WTC11 (cell line): ENCODE measurements at regions not wholly inside any gene's neighbourhood (a gene's known extent, or its start where the extent isn't known, plus 50 kb on each side); places are given as distances from the start of the nearest gene placed in this dataset.

ENCODE experiments used
- ATAC-seq: fragments of 200-7000 bp; cut with Tn5 transposase; 2 replicates; pipeline ENCODE4 v1.10.0; 2021; ENCODE audit warnings: mild to moderate bottlenecking, moderate library complexity
- CTCF ChIA-PET: fragments of 300-600 bp; sonication (Branson Sonifier 250); formaldehyde crosslinking; loops from one replicate; lab custom pipeline; 2021; ENCODE audit warnings: antibody characterized with exemption; lab: Charles Lee
- POLR2A ChIA-PET: fragments of 350-600 bp; sonication (Branson Sonifier 250); formaldehyde crosslinking; loops from one replicate; lab custom pipeline; 2021; ENCODE audit warnings: antibody characterized with exemption; lab: Charles Lee
- DNase-seq: peaks from one replicate; pipeline ENCODE4 v3.0.0; 2021; ENCODE audit warnings: low spot score
- H3K27ac Mint-ChIP-seq: 2 replicates; pipeline ENCODE4 v1.8.0; 2021; ENCODE audit warnings: mixed read lengths
- H3K27me3 Mint-ChIP-seq: 2 replicates; pipeline ENCODE4 v1.8.0; 2021; ENCODE audit warnings: low read depth, mild to moderate bottlenecking, moderate library complexity, mixed read lengths
- H3K36me3 Mint-ChIP-seq: 2 replicates; pipeline ENCODE4 v1.8.0; 2021; ENCODE audit warnings: mixed read lengths
- H3K4me1 Mint-ChIP-seq: 2 replicates; pipeline ENCODE4 v1.8.0; 2022; ENCODE audit warnings: mixed read lengths
- H3K4me3 Mint-ChIP-seq: 2 replicates; pipeline ENCODE4 v1.8.0; 2021; ENCODE audit warnings: mild to moderate bottlenecking, moderate library complexity, mixed read lengths
- H3K9me3 Mint-ChIP-seq: 2 replicates; pipeline ENCODE4 v1.8.0; 2021; ENCODE audit warnings: mixed read lengths
- ESRRA ChIP-seq: sonication (generic); formaldehyde crosslinking; IDR thresholded peaks from 2 replicates; pipeline ENCODE4 v1.8.1; 2022; ENCODE audit warnings: mild to moderate bottlenecking, missing genetic modification reagents, borderline replicate concordance
- FOXP1 ChIP-seq: sonication (generic); formaldehyde crosslinking; IDR thresholded peaks from 2 replicates; pipeline ENCODE4 v1.8.0; 2022; ENCODE audit warnings: missing genetic modification reagents, mild to moderate bottlenecking, moderate library complexity, borderline replicate concordance
- IRF2 ChIP-seq: sonication (generic); formaldehyde crosslinking; IDR thresholded peaks from 2 replicates; pipeline ENCODE4 v1.8.0; 2022; ENCODE audit warnings: low read depth, missing genetic modification reagents, borderline replicate concordance
- JAZF1 ChIP-seq: fragments of 250-450 bp; sonication (Bioruptor Pico); IDR thresholded peaks from 2 replicates; pipeline ENCODE4 v1.9.0; 2021; ENCODE audit warnings: moderate library complexity, mild to moderate bottlenecking, inconsistent platforms
- KAT7 ChIP-seq: sonication (generic); formaldehyde crosslinking; IDR thresholded peaks from 2 replicates; pipeline ENCODE4 v1.8.1; 2023; ENCODE audit warnings: missing genetic modification reagents, mild to moderate bottlenecking, borderline replicate concordance
- NFATC4 ChIP-seq: fragments of 250-450 bp; sonication (Bioruptor Pico); IDR thresholded peaks from 2 replicates; pipeline ENCODE4 v1.9.0; 2021; ENCODE audit warnings: mild to moderate bottlenecking
- NR1H2 ChIP-seq: sonication (generic); formaldehyde crosslinking; IDR thresholded peaks from 2 replicates; pipeline ENCODE4 v1.9.0; 2021; ENCODE audit warnings: mild to moderate bottlenecking, moderate library complexity, missing genetic modification reagents
- NR2C2 ChIP-seq: sonication (generic); formaldehyde crosslinking; IDR thresholded peaks from 2 replicates; pipeline ENCODE4 v1.8.0; 2022; ENCODE audit warnings: mild to moderate bottlenecking, missing genetic modification reagents
- PRRX2 ChIP-seq: fragments of 250-450 bp; sonication (Bioruptor Pico); IDR thresholded peaks from 2 replicates; pipeline ENCODE4 v1.8.0; 2021; ENCODE audit warnings: mild to moderate bottlenecking
- SMAD3 ChIP-seq: sonication (generic); formaldehyde crosslinking; IDR thresholded peaks from 2 replicates; pipeline ENCODE4 v1.8.0; 2022; ENCODE audit warnings: missing genetic modification reagents, mild to moderate bottlenecking, borderline replicate concordance
- SMAD4 ChIP-seq: sonication (generic); formaldehyde crosslinking; IDR thresholded peaks from 2 replicates; pipeline ENCODE4 v1.8.0; 2022; ENCODE audit warnings: mild to moderate bottlenecking, missing genetic modification reagents
- ZNF138 ChIP-seq: sonication (generic); formaldehyde crosslinking; conservative IDR thresholded peaks from 2 replicates; pipeline ENCODE4 v1.8.1; 2022; ENCODE audit warnings: mild to moderate bottlenecking, moderate library complexity, missing genetic modification reagents
- ZNF263 ChIP-seq: sonication (generic); formaldehyde crosslinking; IDR thresholded peaks from 2 replicates; pipeline ENCODE4 v1.8.1; 2022; ENCODE audit warnings: low read depth, mild to moderate bottlenecking, moderate library complexity, missing genetic modification reagents
- ZNF671 ChIP-seq: fragments of 250-450 bp; sonication (Bioruptor Pico); IDR thresholded peaks from 2 replicates; pipeline ENCODE4 v1.8.0; 2021; ENCODE audit warnings: mild to moderate bottlenecking
- TF ChIP-seq, protein P1 (sequence below): fragments of 250-450 bp; sonication (Bioruptor Pico); IDR thresholded peaks from 2 replicates; pipeline ENCODE4 v1.9.0; 2021; ENCODE audit warnings: mild to moderate bottlenecking
- TF ChIP-seq, protein P2 (sequence below): sonication (generic); formaldehyde crosslinking; IDR thresholded peaks from 2 replicates; pipeline ENCODE4 v1.8.0; 2022; ENCODE audit warnings: mild to moderate bottlenecking, missing genetic modification reagents
- TF ChIP-seq, protein P3 (sequence below): fragments of 250-450 bp; sonication (Bioruptor Pico); IDR thresholded peaks from 2 replicates; pipeline ENCODE4 v1.8.0; 2021; ENCODE audit warnings: mild to moderate bottlenecking
- TF ChIP-seq, protein P4 (sequence below): sonication (generic); formaldehyde crosslinking; IDR thresholded peaks from 2 replicates; pipeline ENCODE4 v1.8.1; 2022; ENCODE audit warnings: low read depth, missing genetic modification reagents, borderline replicate concordance
- TF ChIP-seq, protein P5 (sequence below): sonication (generic); formaldehyde crosslinking; IDR thresholded peaks from 2 replicates; pipeline ENCODE4 v1.8.0; 2023; ENCODE audit warnings: mild to moderate bottlenecking, missing genetic modification reagents
- TF ChIP-seq, protein P6 (sequence below): fragments of 200-600 bp; IDR thresholded peaks from 2 replicates; pipeline ENCODE4 v1.8.0; 2022; ENCODE audit warnings: antibody characterized with exemption
- TF ChIP-seq, protein P7 (sequence below): sonication (generic); formaldehyde crosslinking; IDR thresholded peaks from 2 replicates; pipeline ENCODE4 v1.8.0; 2022; ENCODE audit warnings: mild to moderate bottlenecking, missing genetic modification reagents

DNA sequence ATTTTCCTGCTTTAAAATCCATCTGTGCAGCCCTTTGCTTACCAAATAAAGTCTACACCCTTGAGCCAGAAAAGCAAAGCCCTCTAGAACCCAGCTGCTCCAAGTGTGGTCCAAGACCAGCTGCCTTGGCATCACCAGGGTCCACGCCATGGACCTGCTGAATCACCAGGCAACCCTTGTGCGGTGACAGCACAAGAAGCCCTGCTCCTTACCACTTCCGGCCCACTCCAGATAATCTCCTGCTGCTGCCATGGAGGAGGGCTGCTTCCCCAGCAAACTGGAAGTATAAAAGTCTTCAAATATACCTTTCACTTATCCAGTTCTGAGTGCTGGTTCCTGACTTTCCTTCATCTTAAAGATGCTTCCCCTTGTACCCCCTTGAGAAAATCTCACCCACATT, 106.0 kb upstream of the PKDCC start:
- POLR2A ChIA-PET: no interaction called here
- TF ChIP-seq SMAD4 (CRISPR knock-in tag) (no peak), ZNF138 (CRISPR knock-in tag) (no peak), KAT7 (CRISPR knock-in tag) (no peak), FOXP1 (CRISPR knock-in tag) (no peak)
- TF ChIP-seq, protein P1, sequence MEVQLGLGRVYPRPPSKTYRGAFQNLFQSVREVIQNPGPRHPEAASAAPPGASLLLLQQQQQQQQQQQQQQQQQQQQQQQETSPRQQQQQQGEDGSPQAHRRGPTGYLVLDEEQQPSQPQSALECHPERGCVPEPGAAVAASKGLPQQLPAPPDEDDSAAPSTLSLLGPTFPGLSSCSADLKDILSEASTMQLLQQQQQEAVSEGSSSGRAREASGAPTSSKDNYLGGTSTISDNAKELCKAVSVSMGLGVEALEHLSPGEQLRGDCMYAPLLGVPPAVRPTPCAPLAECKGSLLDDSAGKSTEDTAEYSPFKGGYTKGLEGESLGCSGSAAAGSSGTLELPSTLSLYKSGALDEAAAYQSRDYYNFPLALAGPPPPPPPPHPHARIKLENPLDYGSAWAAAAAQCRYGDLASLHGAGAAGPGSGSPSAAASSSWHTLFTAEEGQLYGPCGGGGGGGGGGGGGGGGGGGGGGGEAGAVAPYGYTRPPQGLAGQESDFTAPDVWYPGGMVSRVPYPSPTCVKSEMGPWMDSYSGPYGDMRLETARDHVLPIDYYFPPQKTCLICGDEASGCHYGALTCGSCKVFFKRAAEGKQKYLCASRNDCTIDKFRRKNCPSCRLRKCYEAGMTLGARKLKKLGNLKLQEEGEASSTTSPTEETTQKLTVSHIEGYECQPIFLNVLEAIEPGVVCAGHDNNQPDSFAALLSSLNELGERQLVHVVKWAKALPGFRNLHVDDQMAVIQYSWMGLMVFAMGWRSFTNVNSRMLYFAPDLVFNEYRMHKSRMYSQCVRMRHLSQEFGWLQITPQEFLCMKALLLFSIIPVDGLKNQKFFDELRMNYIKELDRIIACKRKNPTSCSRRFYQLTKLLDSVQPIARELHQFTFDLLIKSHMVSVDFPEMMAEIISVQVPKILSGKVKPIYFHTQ (CRISPR knock-in tag): no peak
- TF ChIP-seq, protein P2, sequence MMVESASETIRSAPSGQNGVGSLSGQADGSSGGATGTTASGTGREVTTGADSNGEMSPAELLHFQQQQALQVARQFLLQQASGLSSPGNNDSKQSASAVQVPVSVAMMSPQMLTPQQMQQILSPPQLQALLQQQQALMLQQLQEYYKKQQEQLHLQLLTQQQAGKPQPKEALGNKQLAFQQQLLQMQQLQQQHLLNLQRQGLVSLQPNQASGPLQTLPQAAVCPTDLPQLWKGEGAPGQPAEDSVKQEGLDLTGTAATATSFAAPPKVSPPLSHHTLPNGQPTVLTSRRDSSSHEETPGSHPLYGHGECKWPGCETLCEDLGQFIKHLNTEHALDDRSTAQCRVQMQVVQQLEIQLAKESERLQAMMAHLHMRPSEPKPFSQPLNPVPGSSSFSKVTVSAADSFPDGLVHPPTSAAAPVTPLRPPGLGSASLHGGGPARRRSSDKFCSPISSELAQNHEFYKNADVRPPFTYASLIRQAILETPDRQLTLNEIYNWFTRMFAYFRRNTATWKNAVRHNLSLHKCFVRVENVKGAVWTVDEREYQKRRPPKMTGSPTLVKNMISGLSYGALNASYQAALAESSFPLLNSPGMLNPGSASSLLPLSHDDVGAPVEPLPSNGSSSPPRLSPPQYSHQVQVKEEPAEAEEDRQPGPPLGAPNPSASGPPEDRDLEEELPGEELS (CRISPR knock-in tag): no peak
- ATAC-seq: no peak
- H3K27ac Mint-ChIP-seq: no peak overlapping the region; the same call in 1 of the 2 replicates
- H3K36me3 Mint-ChIP-seq: no peaks in the 10 kb centered on the region; the same call in 1 of the 2 replicates
- H3K27me3 Mint-ChIP-seq: peaks cover 9% of the 10 kb centered on the region
- CTCF ChIA-PET: interaction anchor here (1.0 to 1.6 kb wide), 2 partner anchors 12 to 112 kb away, joined by 3 to 6 read pairs; no protein-coding TSS in a partner anchor
- no peak overlapping the region for H3K4me3 Mint-ChIP-seq
- DNase-seq: no peak
- H3K9me3 Mint-ChIP-seq: peaks cover 3% of the 10 kb centered on the region; the same call in 1 of the 2 replicates
- peaks cover 69% of the 10 kb centered on the region for H3K4me1 Mint-ChIP-seq

DNA sequence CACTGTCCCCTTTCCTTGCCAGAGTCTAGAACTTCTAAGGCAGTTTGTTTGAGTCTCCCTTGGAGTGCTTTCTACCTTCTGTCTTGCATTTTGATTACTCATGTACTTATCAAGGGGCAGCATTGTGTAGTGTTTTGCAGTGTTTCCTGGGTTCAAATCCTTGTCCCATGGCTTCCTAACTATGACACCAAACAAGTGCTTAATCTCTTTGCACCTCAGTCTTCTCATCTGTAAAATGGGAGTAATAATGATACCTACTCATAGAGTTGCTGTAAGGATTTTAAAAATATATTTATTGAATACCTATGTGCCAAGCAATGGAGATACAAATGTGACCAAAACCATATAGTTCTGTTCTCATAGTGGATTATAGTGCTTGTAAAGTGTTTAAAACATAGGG, 105.5 kb upstream of the PKDCC start:
- peaks cover 69% of the 10 kb centered on the region for H3K4me1 Mint-ChIP-seq
- no peak overlapping the region for H3K4me3 Mint-ChIP-seq
- H3K27me3 Mint-ChIP-seq: peaks cover 13% of the 10 kb centered on the region
- H3K27ac Mint-ChIP-seq: no peak overlapping the region
- peaks cover 3% of the 10 kb centered on the region; the same call in 1 of the 2 replicates for H3K9me3 Mint-ChIP-seq
- no peaks in the 10 kb centered on the region; the same call in 1 of the 2 replicates for H3K36me3 Mint-ChIP-seq
- ChIA-PET POLR2A (interaction anchor here (0.9 kb wide), 1 partner anchor 103 kb away, joined by 3 read pairs; no protein-coding TSS in a partner anchor), CTCF (no interaction called here)
- no peak for DNase-seq
- no peak for ATAC-seq
- TF ChIP-seq NR2C2 (CRISPR knock-in tag): no peak
- TF ChIP-seq, protein P3, sequence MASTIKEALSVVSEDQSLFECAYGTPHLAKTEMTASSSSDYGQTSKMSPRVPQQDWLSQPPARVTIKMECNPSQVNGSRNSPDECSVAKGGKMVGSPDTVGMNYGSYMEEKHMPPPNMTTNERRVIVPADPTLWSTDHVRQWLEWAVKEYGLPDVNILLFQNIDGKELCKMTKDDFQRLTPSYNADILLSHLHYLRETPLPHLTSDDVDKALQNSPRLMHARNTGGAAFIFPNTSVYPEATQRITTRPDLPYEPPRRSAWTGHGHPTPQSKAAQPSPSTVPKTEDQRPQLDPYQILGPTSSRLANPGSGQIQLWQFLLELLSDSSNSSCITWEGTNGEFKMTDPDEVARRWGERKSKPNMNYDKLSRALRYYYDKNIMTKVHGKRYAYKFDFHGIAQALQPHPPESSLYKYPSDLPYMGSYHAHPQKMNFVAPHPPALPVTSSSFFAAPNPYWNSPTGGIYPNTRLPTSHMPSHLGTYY: no peak
- TF ChIP-seq, protein P4, sequence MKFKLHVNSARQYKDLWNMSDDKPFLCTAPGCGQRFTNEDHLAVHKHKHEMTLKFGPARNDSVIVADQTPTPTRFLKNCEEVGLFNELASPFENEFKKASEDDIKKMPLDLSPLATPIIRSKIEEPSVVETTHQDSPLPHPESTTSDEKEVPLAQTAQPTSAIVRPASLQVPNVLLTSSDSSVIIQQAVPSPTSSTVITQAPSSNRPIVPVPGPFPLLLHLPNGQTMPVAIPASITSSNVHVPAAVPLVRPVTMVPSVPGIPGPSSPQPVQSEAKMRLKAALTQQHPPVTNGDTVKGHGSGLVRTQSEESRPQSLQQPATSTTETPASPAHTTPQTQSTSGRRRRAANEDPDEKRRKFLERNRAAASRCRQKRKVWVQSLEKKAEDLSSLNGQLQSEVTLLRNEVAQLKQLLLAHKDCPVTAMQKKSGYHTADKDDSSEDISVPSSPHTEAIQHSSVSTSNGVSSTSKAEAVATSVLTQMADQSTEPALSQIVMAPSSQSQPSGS (CRISPR knock-in tag): no peak
- no peak for TF ChIP-seq ZNF671 (CRISPR knock-in tag)
- no peak for TF ChIP-seq NR1H2 (CRISPR knock-in tag)
- no peak for TF ChIP-seq NFATC4 (CRISPR knock-in tag)
- TF ChIP-seq FOXP1 (CRISPR knock-in tag): no peak
- TF ChIP-seq ESRRA (CRISPR knock-in tag): no peak
- no peak for TF ChIP-seq ZNF263
- no peak for TF ChIP-seq IRF2 (CRISPR knock-in tag)
- TF ChIP-seq, protein P5, sequence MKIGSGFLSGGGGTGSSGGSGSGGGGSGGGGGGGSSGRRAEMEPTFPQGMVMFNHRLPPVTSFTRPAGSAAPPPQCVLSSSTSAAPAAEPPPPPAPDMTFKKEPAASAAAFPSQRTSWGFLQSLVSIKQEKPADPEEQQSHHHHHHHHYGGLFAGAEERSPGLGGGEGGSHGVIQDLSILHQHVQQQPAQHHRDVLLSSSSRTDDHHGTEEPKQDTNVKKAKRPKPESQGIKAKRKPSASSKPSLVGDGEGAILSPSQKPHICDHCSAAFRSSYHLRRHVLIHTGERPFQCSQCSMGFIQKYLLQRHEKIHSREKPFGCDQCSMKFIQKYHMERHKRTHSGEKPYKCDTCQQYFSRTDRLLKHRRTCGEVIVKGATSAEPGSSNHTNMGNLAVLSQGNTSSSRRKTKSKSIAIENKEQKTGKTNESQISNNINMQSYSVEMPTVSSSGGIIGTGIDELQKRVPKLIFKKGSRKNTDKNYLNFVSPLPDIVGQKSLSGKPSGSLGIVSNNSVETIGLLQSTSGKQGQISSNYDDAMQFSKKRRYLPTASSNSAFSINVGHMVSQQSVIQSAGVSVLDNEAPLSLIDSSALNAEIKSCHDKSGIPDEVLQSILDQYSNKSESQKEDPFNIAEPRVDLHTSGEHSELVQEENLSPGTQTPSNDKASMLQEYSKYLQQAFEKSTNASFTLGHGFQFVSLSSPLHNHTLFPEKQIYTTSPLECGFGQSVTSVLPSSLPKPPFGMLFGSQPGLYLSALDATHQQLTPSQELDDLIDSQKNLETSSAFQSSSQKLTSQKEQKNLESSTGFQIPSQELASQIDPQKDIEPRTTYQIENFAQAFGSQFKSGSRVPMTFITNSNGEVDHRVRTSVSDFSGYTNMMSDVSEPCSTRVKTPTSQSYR (CRISPR knock-in tag): no peak
- TF ChIP-seq, protein P6, sequence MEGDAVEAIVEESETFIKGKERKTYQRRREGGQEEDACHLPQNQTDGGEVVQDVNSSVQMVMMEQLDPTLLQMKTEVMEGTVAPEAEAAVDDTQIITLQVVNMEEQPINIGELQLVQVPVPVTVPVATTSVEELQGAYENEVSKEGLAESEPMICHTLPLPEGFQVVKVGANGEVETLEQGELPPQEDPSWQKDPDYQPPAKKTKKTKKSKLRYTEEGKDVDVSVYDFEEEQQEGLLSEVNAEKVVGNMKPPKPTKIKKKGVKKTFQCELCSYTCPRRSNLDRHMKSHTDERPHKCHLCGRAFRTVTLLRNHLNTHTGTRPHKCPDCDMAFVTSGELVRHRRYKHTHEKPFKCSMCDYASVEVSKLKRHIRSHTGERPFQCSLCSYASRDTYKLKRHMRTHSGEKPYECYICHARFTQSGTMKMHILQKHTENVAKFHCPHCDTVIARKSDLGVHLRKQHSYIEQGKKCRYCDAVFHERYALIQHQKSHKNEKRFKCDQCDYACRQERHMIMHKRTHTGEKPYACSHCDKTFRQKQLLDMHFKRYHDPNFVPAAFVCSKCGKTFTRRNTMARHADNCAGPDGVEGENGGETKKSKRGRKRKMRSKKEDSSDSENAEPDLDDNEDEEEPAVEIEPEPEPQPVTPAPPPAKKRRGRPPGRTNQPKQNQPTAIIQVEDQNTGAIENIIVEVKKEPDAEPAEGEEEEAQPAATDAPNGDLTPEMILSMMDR: no peak
- TF ChIP-seq JAZF1 (CRISPR knock-in tag): no peak
- TF ChIP-seq PRRX2: no peak
- TF ChIP-seq, protein P7, sequence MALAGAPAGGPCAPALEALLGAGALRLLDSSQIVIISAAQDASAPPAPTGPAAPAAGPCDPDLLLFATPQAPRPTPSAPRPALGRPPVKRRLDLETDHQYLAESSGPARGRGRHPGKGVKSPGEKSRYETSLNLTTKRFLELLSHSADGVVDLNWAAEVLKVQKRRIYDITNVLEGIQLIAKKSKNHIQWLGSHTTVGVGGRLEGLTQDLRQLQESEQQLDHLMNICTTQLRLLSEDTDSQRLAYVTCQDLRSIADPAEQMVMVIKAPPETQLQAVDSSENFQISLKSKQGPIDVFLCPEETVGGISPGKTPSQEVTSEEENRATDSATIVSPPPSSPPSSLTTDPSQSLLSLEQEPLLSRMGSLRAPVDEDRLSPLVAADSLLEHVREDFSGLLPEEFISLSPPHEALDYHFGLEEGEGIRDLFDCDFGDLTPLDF (CRISPR knock-in tag): no peak
- no peak for TF ChIP-seq SMAD3
